Muscle layer of duodenum (tissue), 2 donors: ENCODE measurements at regions not wholly inside any gene's neighbourhood (a gene's known extent, or its start where the extent isn't known, plus 50 kb on each side); places are given as distances from the start of the nearest gene placed in this dataset.
"Not testable (repeated sequence)": the region's sequence is repeated elsewhere in the genome, so short reads cannot be mapped to it uniquely, and the experiment has no call there.

Source experiments
- H3K27ac ChIP-seq: one replicate; pipeline ENCODE4 v1.7.0; 2013; ENCODE audit warnings: mild to moderate bottlenecking, low read length
- H3K27me3 ChIP-seq: one replicate; pipeline ENCODE4 v1.7.0; 2013; ENCODE audit warnings: low read depth, mild to moderate bottlenecking, control low read depth, low read length
- H3K36me3 ChIP-seq, 2 donors: one replicate each; pipeline ENCODE4 v1.7.0; 2013; ENCODE audit warnings: low read length in 2 of 2, control low read depth in 1 of 2, mild to moderate bottlenecking in 1 of 2; ENCODE audit not compliant: insufficient read depth in 2 of 2, control insufficient read depth in 1 of 2
- H3K4me1 ChIP-seq, 2 donors: one replicate each; pipeline ENCODE4 v1.7.0; 2013; ENCODE audit warnings: low read length in 2 of 2, mild to moderate bottlenecking in 2 of 2, control low read depth in 1 of 2, moderate library complexity in 1 of 2; ENCODE audit not compliant: insufficient read depth in 2 of 2, control insufficient read depth in 1 of 2
- H3K4me3 ChIP-seq, 2 donors: one replicate each; pipeline ENCODE4 v1.7.0; 2013; ENCODE audit warnings: low read length in 2 of 2, low read depth in 1 of 2, mild to moderate bottlenecking in 1 of 2
- H3K9me3 ChIP-seq, 2 donors: one replicate each; pipeline ENCODE4 v1.7.0; 2013; ENCODE audit warnings: low read length in 2 of 2, control low read depth in 1 of 2, mild to moderate bottlenecking in 1 of 2; ENCODE audit not compliant: control insufficient read depth in 1 of 2
- donor health status: healthy.

DNA sequence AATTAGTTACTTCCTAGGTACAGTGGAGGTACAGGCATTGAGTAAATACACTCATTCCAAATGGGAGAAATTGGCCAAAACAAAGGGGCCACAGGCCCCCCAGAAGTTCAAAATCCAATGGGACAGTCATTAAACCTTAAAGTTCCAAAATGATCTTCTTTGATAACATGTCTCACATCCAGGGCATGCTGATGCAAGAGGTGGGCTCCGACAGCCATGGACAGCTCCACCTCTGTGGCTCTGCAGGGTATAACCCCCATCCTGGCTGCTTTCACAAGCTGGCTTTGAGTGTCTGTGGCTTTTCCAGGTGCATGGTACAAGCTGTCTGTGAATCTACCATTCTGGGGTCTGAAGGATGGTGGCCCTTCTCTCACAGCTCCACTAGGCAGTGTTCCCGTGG is 488.7 kb downstream of the DCDC2C start:
- Histone ChIP-seq H3K4me1 (no peaks in the 10 kb centered on the region), H3K4me3 (no peak overlapping the region), H3K27me3 (no peaks in the 10 kb centered on the region), H3K9me3 (peaks cover 0 to 5% of the 10 kb centered on the region in 2 donors), H3K27ac (no peak overlapping the region), H3K36me3 (no peaks in the 10 kb centered on the region)

DNA sequence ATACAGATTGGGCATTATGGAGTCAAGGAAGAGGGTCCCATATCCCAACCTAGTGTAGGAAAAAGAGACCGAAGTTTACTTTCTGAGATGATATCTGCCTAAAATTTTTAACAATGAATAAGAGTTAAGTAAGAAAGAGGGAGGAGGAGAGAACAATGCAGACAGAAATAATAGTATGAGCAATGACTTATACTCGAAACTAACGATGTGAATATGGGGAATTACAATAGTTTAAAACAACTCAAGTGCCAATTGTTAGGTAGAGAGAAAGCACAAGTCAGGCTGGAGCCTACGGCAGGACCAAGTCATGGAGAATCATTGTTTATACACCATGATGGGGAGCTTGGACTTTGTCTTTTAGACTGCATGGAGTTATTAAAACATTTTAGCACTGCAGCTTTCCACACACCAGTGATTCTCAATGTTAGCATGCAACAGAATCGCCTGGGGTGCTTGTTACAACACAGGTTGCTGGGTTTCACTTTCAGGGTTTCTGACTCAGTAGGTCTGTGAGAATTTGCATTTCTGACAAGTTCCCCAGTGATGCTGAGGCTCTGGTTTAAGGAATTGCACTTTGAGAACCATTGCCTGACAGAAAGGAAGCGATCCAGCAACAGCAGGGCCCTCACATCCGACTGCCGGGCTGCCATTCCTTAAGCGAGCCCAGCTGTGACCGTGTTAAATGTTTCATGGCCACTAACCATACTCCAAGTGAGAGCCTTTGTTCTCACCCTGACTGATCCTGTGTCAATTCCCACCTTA is 511.2 kb downstream of the DCDC2C start:
- H3K36me3 ChIP-seq, result no peaks in the 10 kb centered on the region
- H3K4me3 ChIP-seq, result no peak overlapping the region
- no peaks in the 10 kb centered on the region for H3K9me3 ChIP-seq
- H3K4me1 ChIP-seq, result no peaks in the 10 kb centered on the region
- no peak overlapping the region for H3K27ac ChIP-seq
- no peaks in the 10 kb centered on the region for H3K27me3 ChIP-seq

DNA sequence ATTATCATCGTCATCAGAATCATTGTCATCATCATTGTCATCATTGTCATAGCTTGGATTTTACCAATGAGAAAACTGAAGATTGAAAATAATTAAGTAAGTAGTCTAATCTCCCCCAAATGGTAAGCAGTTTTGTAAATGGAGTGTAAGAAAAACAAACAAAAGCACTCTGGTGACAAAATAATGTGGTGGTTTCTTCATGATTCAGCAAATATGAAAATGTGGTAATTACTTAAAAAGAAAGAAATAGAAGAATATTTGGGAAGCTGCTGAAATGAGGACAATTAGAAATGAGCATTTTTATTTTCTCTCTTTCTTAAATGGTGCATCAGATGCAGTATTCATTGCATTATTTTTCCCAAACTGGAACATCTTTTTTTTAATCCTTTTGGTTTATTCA is 514.4 kb downstream of the DCDC2C start:
- H3K27ac ChIP-seq, result no peak overlapping the region
- H3K4me3 ChIP-seq, result no peak overlapping the region
- no peaks in the 10 kb centered on the region for H3K27me3 ChIP-seq
- H3K4me1 ChIP-seq, result no peaks in the 10 kb centered on the region
- H3K9me3 ChIP-seq, result no peaks in the 10 kb centered on the region
- no peaks in the 10 kb centered on the region for H3K36me3 ChIP-seq

DNA sequence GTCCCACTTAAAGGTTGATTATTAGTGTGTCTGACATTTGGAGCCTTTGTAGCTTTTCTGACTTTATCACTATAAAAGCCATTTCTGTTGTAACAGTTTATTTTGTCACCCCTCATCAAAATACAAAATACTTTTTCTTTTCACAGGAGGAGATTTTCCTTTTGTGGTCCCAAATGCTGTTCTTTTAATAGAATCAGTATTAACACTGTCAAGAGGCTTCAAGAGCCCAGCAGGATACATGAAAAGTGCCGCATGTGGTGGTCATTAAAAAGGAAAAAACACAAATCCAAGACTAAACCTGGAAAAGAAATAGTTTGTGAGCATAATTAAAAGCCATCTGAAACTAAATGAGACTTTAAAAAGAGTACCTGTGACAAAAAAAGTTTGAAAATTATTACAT is 515.7 kb downstream of the DCDC2C start:
- Histone ChIP-seq H3K4me1 (no peaks in the 10 kb centered on the region), H3K36me3 (no peaks in the 10 kb centered on the region), H3K27me3 (no peaks in the 10 kb centered on the region), H3K27ac (no peak overlapping the region), H3K9me3 (no peaks in the 10 kb centered on the region), H3K4me3 (no peak overlapping the region)

DNA sequence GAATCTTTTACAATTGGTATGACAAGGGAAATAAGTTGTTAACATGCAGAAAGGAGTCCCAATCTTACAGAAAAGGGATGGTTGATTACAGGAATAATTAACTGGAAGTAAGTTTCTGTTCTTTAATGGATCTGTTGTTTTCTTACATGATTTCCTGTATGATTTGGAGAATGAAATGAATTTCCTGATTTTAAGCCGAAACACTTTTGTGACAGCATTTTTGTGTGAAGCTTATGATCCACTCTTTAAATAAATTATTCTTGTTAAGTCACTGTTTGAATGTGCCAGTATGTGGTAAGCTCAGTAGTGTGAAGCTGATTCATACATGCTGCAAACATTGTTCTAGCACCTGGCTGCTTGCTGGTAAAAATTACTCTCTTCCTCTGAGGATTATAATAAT is 516.2 kb downstream of the DCDC2C start:
- Histone ChIP-seq H3K4me3 (no peak overlapping the region), H3K27me3 (no peaks in the 10 kb centered on the region), H3K36me3 (no peaks in the 10 kb centered on the region), H3K27ac (no peak overlapping the region), H3K9me3 (no peaks in the 10 kb centered on the region), H3K4me1 (no peaks in the 10 kb centered on the region)

DNA sequence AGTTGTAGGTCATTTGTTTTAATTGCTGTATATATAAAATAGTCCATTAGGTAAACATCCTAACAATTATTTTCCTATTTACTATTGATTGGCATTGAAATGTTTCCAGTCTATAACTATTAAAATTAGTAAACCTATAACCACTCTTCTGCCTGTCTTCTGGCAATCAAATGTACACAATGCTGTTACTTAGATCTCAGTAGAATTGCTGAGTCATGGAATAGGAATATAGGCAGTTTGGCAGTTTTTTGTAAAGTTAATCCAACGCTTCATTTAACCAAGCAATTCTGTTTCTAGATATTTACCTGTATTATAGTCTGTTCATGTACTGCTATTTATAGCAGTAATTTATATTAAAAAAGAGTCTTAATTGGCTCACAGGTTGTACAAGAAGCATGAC is 518.1 kb downstream of the DCDC2C start:
- H3K9me3 ChIP-seq, result no peaks in the 10 kb centered on the region
- H3K4me1 ChIP-seq, result no peaks in the 10 kb centered on the region
- H3K4me3 ChIP-seq, result no peak overlapping the region
- no peak overlapping the region for H3K27ac ChIP-seq
- no peaks in the 10 kb centered on the region for H3K27me3 ChIP-seq
- no peaks in the 10 kb centered on the region for H3K36me3 ChIP-seq

DNA sequence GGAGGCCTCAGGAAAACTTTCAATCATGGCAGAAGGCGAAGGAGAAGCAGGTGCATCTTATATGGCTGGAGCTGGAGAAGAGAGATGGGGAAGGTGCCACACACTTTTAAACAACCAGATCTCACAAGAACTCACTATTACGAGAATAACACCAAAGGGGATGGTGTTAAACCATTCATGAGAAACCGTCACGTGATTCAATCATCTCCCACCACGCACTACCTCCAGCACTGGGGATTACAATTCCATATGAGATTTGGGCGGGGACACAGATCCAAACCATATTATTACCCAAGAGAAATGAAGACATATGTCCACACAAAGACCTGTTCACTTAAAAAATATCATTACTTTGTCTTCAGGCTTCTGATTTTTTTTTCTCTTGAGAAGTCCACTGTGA is 518.5 kb downstream of the DCDC2C start:
- Histone ChIP-seq H3K27me3 (no peaks in the 10 kb centered on the region), H3K4me3 (no peak overlapping the region), H3K27ac (no peak overlapping the region), H3K4me1 (no peaks in the 10 kb centered on the region), H3K36me3 (no peaks in the 10 kb centered on the region), H3K9me3 (no peaks in the 10 kb centered on the region)

DNA sequence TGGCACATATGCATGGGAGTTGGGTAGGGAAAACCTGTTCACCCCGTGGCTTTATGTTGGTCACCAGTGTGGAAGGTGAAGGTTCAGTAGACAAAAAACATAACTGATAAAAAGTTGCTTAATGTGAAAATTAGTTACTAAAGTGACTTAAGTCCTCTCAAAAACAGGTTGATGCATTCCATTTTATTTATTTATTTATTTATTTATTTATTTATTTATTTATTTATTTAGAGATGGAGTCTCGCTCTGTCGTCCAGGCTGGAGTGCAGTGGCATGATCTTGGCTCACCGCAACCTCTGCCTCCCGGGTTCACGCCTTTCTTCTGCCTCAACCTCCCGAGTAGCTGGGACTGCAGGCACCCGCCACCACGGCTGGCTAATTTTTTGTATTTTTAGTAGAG is 541.0 kb downstream of the DCDC2C start:
- not testable (repeated sequence) for H3K27me3 ChIP-seq, H3K4me3 ChIP-seq, H3K9me3 ChIP-seq, H3K36me3 ChIP-seq, H3K4me1 ChIP-seq, H3K27ac ChIP-seq

DNA sequence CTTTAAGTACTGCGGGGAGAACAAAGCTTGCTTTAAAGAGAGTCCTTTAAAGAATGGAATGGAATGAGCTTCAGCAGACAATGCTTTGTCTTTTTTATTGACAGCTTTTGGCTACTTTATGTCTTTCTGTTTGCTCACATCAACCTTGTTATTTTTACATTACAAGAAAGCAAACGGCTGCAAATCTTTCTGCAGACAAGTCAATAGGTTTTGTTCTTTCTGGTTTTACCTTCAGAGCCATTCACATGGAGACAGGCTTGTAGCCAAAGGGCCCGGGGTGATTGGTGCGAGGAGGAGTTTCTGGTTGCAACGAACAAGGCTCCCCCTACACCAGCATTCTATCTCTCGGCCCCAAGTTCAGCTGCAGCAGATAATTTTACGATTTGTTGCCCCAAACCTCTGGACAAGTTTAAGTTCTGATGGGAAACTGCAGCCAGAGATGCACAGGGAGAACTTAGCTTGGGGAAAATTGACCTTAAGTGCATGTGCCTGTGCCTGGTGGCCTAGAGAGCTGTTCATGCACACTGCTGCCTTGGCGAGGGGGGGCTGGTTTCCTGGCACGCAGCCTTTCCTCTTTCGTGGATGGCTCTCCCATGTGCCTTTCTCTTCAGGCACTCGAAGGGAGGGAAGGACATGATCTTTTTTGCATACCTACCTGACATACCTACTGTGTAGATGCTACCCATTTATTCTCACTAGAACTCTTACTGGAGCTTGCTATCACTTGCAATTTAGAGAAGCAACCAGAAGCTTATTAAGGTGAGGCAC is 543.2 kb downstream of the DCDC2C start:
- no peaks in the 10 kb centered on the region for H3K36me3 ChIP-seq
- no peaks in the 10 kb centered on the region for H3K9me3 ChIP-seq
- H3K4me1 ChIP-seq, result no peaks in the 10 kb centered on the region
- no peaks in the 10 kb centered on the region for H3K27me3 ChIP-seq
- H3K4me3 ChIP-seq, result no peak overlapping the region
- H3K27ac ChIP-seq, result no peak overlapping the region

DNA sequence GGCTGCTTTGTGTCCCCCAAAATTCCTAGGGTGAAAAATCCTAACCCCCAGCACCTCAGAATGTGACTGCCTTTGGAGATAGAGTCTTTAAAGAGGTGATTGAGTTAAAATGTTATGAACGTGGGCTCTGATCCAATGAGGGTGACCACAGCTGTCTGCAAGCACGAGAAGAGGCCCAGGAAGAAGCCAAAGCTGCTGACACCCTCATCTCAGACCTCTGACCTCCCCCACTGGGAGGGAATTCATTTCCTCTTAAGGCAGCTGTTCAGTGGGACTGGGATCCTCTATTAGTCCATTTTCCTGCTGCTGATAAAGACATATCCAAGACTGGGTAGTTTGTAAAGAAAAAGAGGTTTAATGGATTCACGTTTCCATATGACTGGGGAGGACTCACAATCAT is 544.4 kb downstream of the DCDC2C start:
- H3K36me3 ChIP-seq, result no peaks in the 10 kb centered on the region
- no peaks in the 10 kb centered on the region for H3K27me3 ChIP-seq
- H3K9me3 ChIP-seq, result no peaks in the 10 kb centered on the region
- H3K4me3 ChIP-seq, result no peak overlapping the region
- no peak overlapping the region for H3K27ac ChIP-seq
- no peaks in the 10 kb centered on the region for H3K4me1 ChIP-seq

DNA sequence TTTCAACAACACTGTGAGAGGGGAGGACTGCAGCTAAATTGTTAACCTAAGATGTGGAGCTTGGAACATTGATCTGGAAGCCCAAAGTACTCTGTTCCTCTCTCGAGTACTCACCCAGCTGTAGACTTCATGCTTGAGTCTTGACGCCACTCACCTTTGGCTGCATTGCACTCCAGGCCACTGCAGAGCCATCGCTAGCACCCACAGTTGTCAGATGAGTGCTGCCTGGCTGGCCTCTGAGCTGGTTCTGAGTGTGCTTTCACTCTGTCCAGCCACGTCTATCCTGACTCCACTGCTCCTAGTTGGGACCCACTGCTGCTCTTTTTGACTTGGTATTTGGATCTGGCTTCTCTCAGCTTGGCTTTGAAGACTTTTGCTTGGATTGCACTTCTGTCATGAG is 552.1 kb downstream of the DCDC2C start:
- Histone ChIP-seq H3K27ac (no peak overlapping the region), H3K36me3 (no peaks in the 10 kb centered on the region), H3K9me3 (no peaks in the 10 kb centered on the region)

DNA sequence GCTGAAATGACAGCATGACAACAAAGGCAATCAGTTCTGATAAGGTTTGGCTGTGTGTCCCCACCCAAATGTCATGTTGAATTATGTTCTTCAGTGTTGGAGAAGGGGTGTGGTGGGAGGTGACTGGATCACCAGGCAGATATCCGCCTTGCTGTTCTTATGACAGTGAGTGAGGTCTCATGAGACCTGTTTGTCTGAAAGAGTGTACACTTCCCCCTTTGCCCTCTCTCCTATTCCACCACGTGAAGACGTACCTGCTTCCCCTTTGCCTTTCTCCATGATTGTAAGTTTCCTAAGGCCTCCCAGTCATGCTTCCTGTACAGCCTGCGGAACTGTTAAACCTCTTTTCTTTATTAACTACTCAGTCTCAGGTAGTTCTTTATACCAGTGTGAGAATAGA is 553.0 kb downstream of the DCDC2C start:
- Histone ChIP-seq H3K9me3 (no peaks in the 10 kb centered on the region), H3K4me3 (no peak overlapping the region), H3K36me3 (no peaks in the 10 kb centered on the region)

More for the DNA sequence above, 552.1 kb downstream of the DCDC2C start:
- Histone ChIP-seq H3K4me1 (no peaks in the 10 kb centered on the region), H3K27me3 (no peaks in the 10 kb centered on the region), H3K4me3 (no peak overlapping the region)

More for the DNA sequence above, 553.0 kb downstream of the DCDC2C start:
- Histone ChIP-seq H3K27ac (no peak overlapping the region), H3K27me3 (no peaks in the 10 kb centered on the region), H3K4me1 (no peaks in the 10 kb centered on the region)
